ENCODE measurements at regions not wholly inside any gene's neighbourhood (a gene's known extent, or its start where the extent isn't known, plus 50 kb on each side); places are given as distances from the start of the nearest gene placed in this dataset.

GRCh38 chr14:45976001-45976400, 675.6 kb downstream of the RPL10L start:
- no peak for TF ChIP-seq EZH2 (IDR thresholded peaks at IDR 0.05; ENCODE audit: insufficient read depth, poor library complexity, severe bottlenecking)
- no peak for TF ChIP-seq EZH2phosphoT487 (IDR thresholded peaks at IDR 0.05; ENCODE audit: insufficient read depth, low read depth)
